DND-41 (cell line): ENCODE measurements at regions not wholly inside any gene's neighbourhood (a gene's known extent, or its start where the extent isn't known, plus 50 kb on each side); places are given as distances from the start of the nearest gene placed in this dataset.

ENCODE experiments used
- EZH2 ChIP-seq: IDR thresholded peaks from 3 replicates; pipeline ENCODE4 v1.6.1; 2012; ENCODE audit warnings: borderline replicate concordance, low read depth, mild to moderate bottlenecking, moderate library complexity, low read length, inconsistent platforms; ENCODE audit not compliant: severe bottlenecking
- TF ChIP-seq, protein P1 (sequence below): IDR thresholded peaks from 2 replicates; pipeline ENCODE4 v1.5.1; 2012; ENCODE audit warnings: borderline replicate concordance, low read length, moderate library complexity, mild to moderate bottlenecking; ENCODE audit not compliant: poor library complexity, severe bottlenecking; ENCODE audit errors: extremely low read depth

- TF ChIP-seq, protein P1, sequence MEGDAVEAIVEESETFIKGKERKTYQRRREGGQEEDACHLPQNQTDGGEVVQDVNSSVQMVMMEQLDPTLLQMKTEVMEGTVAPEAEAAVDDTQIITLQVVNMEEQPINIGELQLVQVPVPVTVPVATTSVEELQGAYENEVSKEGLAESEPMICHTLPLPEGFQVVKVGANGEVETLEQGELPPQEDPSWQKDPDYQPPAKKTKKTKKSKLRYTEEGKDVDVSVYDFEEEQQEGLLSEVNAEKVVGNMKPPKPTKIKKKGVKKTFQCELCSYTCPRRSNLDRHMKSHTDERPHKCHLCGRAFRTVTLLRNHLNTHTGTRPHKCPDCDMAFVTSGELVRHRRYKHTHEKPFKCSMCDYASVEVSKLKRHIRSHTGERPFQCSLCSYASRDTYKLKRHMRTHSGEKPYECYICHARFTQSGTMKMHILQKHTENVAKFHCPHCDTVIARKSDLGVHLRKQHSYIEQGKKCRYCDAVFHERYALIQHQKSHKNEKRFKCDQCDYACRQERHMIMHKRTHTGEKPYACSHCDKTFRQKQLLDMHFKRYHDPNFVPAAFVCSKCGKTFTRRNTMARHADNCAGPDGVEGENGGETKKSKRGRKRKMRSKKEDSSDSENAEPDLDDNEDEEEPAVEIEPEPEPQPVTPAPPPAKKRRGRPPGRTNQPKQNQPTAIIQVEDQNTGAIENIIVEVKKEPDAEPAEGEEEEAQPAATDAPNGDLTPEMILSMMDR: no peak
- TF ChIP-seq EZH2: no peak
Measured at GRCh38 chr4:100062921-100063320, 112.8 kb upstream of the H2AZ1 start.
